A549 (cell line): ENCODE measurements at regions not wholly inside any gene's neighbourhood (a gene's known extent, or its start where the extent isn't known, plus 50 kb on each side); places are given as distances from the start of the nearest gene placed in this dataset.

ENCODE experiments used
- ATAC-seq, 2 experiments: fragments of 200-7000 bp in 1 of 2; fragments of >200 bp in 1 of 2; cut with Nextera tagmentation in 1 of 2; cut with Tn5 transposase in 1 of 2; 3 replicates each; pipeline versions ENCODE4 v1.8.0 to v1.9.1; 2018 to 2020; ENCODE audit warnings: mild to moderate bottlenecking in 1 of 2, moderate library complexity in 1 of 2
- CTCF ChIA-PET: fragments of 300-600 bp; sonication (Branson Sonifier 250); formaldehyde crosslinking; extraction: SDS; loops from one replicate; lab custom pipeline; 2021; ENCODE audit warnings: antibody characterized with exemption, inconsistent platforms; lab: Yijun Ruan, JAX
- POLR2A ChIA-PET: fragments of 350-600 bp; formaldehyde crosslinking; extraction: SDS; loops from one replicate; lab custom pipeline; 2021; ENCODE audit warnings: antibody characterized with exemption, inconsistent platforms; lab: Yijun Ruan, JAX
- DNase-seq, 2 experiments: peaks; one replicate each; pipeline versions ENCODE4 v3.0.0 to v3.0.0-alpha.2; 2011 to 2016; ENCODE audit warnings: low read depth in 1 of 2, low spot score in 1 of 2
- FAIRE-seq: peaks from 2 replicates; lab custom pipeline; 2011; peaks lifted over from hg19 to GRCh38; lab: Jason Lieb, UNC
- H3K27ac ChIP-seq, 2 experiments: fragments of >200 bp; sonication (Bioruptor Twin); formaldehyde crosslinking; 3 replicates each; pipeline ENCODE4 v1.5.1; 2016 to 2017
- H3K4me1 ChIP-seq: fragments of >200 bp; sonication (Bioruptor Twin); formaldehyde crosslinking; 3 replicates; pipeline ENCODE4 v1.6.1; 2016
- H3K4me2 ChIP-seq: fragments of >200 bp; sonication (Bioruptor Twin); formaldehyde crosslinking; 3 replicates; pipeline ENCODE4 v1.6.1; 2016
- H3K4me3 ChIP-seq: fragments of >200 bp; sonication (Bioruptor Twin); formaldehyde crosslinking; 3 replicates; pipeline ENCODE4 v1.5.1; 2016
- H3K9me3 ChIP-seq: fragments of >200 bp; sonication (Bioruptor Twin); formaldehyde crosslinking; 3 replicates; pipeline ENCODE4 v1.6.1; 2016
- ATOH8 ChIP-seq: fragments of 250-450 bp; sonication (Bioruptor Pico); IDR thresholded peaks from 2 replicates; pipeline ENCODE4 v1.5.0; 2020; ENCODE audit warnings: low read depth, mild to moderate bottlenecking, moderate library complexity
- BCL3 ChIP-seq: fragments of >200 bp; sonication (Bioruptor Twin); formaldehyde crosslinking; IDR thresholded peaks from 3 replicates; pipeline ENCODE4 v1.6.1; 2016
- CBX8 ChIP-seq: fragments of 200-600 bp; sonication (generic); IDR thresholded peaks from 2 replicates; pipeline ENCODE4 v1.6.1; 2016
- CTCF ChIP-seq: fragments of >200 bp; sonication (Bioruptor Twin); formaldehyde crosslinking; IDR thresholded peaks from 3 replicates; pipeline ENCODE4 v1.5.1; 2016
- E2F6 ChIP-seq: IDR thresholded peaks from 2 replicates; pipeline ENCODE4 v1.6.1; 2012; ENCODE audit warnings: low read depth, borderline replicate concordance
- FOXS1 ChIP-seq: fragments of 250-450 bp; sonication (Bioruptor Pico); IDR thresholded peaks from 2 replicates; pipeline ENCODE4 v1.5.0; 2020; ENCODE audit warnings: mild to moderate bottlenecking, moderate library complexity
- HDAC2 ChIP-seq: fragments of 200-600 bp; sonication (generic); IDR thresholded peaks from 2 replicates; pipeline ENCODE4 v1.6.1; 2016
- HMGXB4 ChIP-seq: fragments of 250-450 bp; sonication (Bioruptor Pico); IDR thresholded peaks from 2 replicates; pipeline ENCODE4 v1.5.0; 2021; ENCODE audit warnings: mild to moderate bottlenecking, moderate library complexity, borderline replicate concordance
- HOXB5 ChIP-seq: fragments of 250-450 bp; sonication (Bioruptor Pico); IDR thresholded peaks from 2 replicates; pipeline ENCODE4 v1.5.0; 2020; ENCODE audit warnings: mild to moderate bottlenecking, moderate library complexity
- JUN ChIP-seq, 2 experiments: fragments of >200 bp; sonication (Bioruptor Twin); formaldehyde crosslinking; IDR thresholded peaks; 2 replicates in 1 of 2; 3 replicates in 1 of 2; pipeline ENCODE4 v1.6.1; 2016 to 2017
- JUNB ChIP-seq: fragments of >200 bp; sonication (Bioruptor Twin); formaldehyde crosslinking; IDR thresholded peaks from 2 replicates; pipeline ENCODE4 v1.6.1; 2016
- KDM1A ChIP-seq: fragments of 200-600 bp; sonication (generic); IDR thresholded peaks from 2 replicates; pipeline ENCODE4 v1.6.1; 2016; ENCODE audit warnings: low read depth, mild to moderate bottlenecking
- MAZ ChIP-seq: fragments of 150-350 bp; IDR thresholded peaks from 2 replicates; pipeline ENCODE4 v1.6.1; 2014; ENCODE audit warnings: antibody characterized with exemption, low read depth, low read length, borderline replicate concordance
- MYC ChIP-seq: IDR thresholded peaks from 2 replicates; pipeline ENCODE4 v1.6.1; 2012; ENCODE audit warnings: mild to moderate bottlenecking, inconsistent platforms, low read length, improper control_type of control experiment, borderline replicate concordance
- NFE2L2 ChIP-seq: fragments of 150-350 bp; conservative IDR thresholded peaks from 2 replicates; pipeline ENCODE4 v1.6.1; 2014; ENCODE audit warnings: low read length
- PBX3 ChIP-seq: IDR thresholded peaks from 2 replicates; pipeline ENCODE4 v1.6.1; 2012
- POLR2AphosphoS2 ChIP-seq: conservative IDR thresholded peaks from 2 replicates; pipeline ENCODE4 v1.6.1; 2012; ENCODE audit warnings: low read length, improper control_type of control experiment, inconsistent platforms
- RAD21 ChIP-seq, 2 experiments: fragments of >200 bp in 1 of 2; sonication (Bioruptor Twin) in 1 of 2; formaldehyde crosslinking in 1 of 2; IDR thresholded peaks in 1 of 2; conservative IDR thresholded peaks in 1 of 2; 2 replicates in 1 of 2; 3 replicates in 1 of 2; pipeline ENCODE4 v1.6.1; 2012 to 2018; ENCODE audit warnings: inconsistent platforms in 1 of 2
- RARB ChIP-seq: fragments of 250-450 bp; sonication (Bioruptor Pico); IDR thresholded peaks from 2 replicates; pipeline ENCODE4 v1.8.0; 2021; ENCODE audit warnings: mild to moderate bottlenecking, moderate library complexity
- RNF2 ChIP-seq: fragments of 200-600 bp; sonication (generic); IDR thresholded peaks from 2 replicates; pipeline ENCODE4 v1.6.1; 2016; ENCODE audit warnings: low read depth, mild to moderate bottlenecking, antibody characterized with exemption, moderate library complexity, borderline replicate concordance
- SREBF2 ChIP-seq: fragments of 450-650 bp; IDR thresholded peaks from 2 replicates; pipeline ENCODE4 v1.6.1; 2014; ENCODE audit warnings: mild to moderate bottlenecking, moderate library complexity
- ZFP36 ChIP-seq: fragments of 450-650 bp; IDR thresholded peaks from 2 replicates; pipeline ENCODE4 v1.6.1; 2014; ENCODE audit warnings: borderline replicate concordance; ENCODE audit not compliant: partially characterized antibody
- ZSCAN20 ChIP-seq: fragments of 250-450 bp; sonication (Bioruptor Pico); IDR thresholded peaks from 2 replicates; pipeline ENCODE4 v1.8.0; 2022; ENCODE audit warnings: mild to moderate bottlenecking, moderate library complexity
- WGBS: methylation state at CpG from one replicate; pipeline ENCODE4 v1.1.6; 2017; ENCODE audit errors: missing lambda C conversion rate; 5-methylcytosine and 5-hydroxymethylcytosine counted together

- TF ChIP-seq POLR2AphosphoS2, result no peak
- no peak for TF ChIP-seq KDM1A
- no peak for TF ChIP-seq HMGXB4 (CRISPR knock-in tag)
- TF ChIP-seq NFE2L2, result no peak
- no peak for TF ChIP-seq JUN (IDR thresholded peaks at IDR 0.05)
- no peak for TF ChIP-seq MYC
- no peak for TF ChIP-seq SREBF2
- TF ChIP-seq E2F6, result no peak
- no peak for TF ChIP-seq ZFP36
- no peak for TF ChIP-seq CBX8
- TF ChIP-seq HDAC2, result no peak
- no peak for TF ChIP-seq RNF2
- TF ChIP-seq RARB (CRISPR knock-in tag), result no peak
- no peak for TF ChIP-seq ZSCAN20 (CRISPR knock-in tag)
- no peak for TF ChIP-seq JUNB
- TF ChIP-seq ATOH8 (CRISPR knock-in tag), result no peak
- no peak for TF ChIP-seq MAZ
- Histone ChIP-seq H3K9me3 (no peaks in the 10 kb centered on the region), H3K27ac (no peak overlapping the region), H3K4me3 (no peak overlapping the region), H3K4me1 (no peaks in the 10 kb centered on the region), H3K4me2 (no peak overlapping the region)
- 61% methylated on average over 5 of the region's 5 CpGs for WGBS
- CTCF ChIA-PET, result no interaction called here
- DNase-seq, result no peak
- FAIRE-seq, result no peak
- no peak for ATAC-seq
- POLR2A ChIA-PET, result no interaction called here
These were observed 133.6 kb downstream of the GDAP2 start for GRCh38 chr1:117795792-117796191.

- ChIA-PET POLR2A (no interaction called here), CTCF (no interaction called here)
- TF ChIP-seq MYC, result no peak
- no peak for TF ChIP-seq ATOH8 (CRISPR knock-in tag)
- no peak for TF ChIP-seq HDAC2
- no peak for TF ChIP-seq HOXB5 (CRISPR knock-in tag)
- no peak for TF ChIP-seq CTCF
- TF ChIP-seq SREBF2, result no peak
- no peak for TF ChIP-seq JUNB
- no peak for TF ChIP-seq FOXS1 (CRISPR knock-in tag)
- no peak for TF ChIP-seq PBX3
- no peak for TF ChIP-seq RAD21 (conservative IDR thresholded peaks at IDR 0.05 in 1 of 2, IDR thresholded peaks at IDR 0.05 in 1 of 2)
- TF ChIP-seq RARB (CRISPR knock-in tag), result no peak
- TF ChIP-seq BCL3, result no peak
- WGBS, result 65% methylated on average over 6 of the region's 6 CpGs
- H3K4me3 ChIP-seq, result no peak overlapping the region
- DNase-seq (no peak), ATAC-seq (no peak), FAIRE-seq (no peak)
- H3K4me2 ChIP-seq, result no peak overlapping the region
- no peak overlapping the region for H3K27ac ChIP-seq
- no peaks in the 10 kb centered on the region for H3K9me3 ChIP-seq
- no peaks in the 10 kb centered on the region for H3K4me1 ChIP-seq
These were observed 133.2 kb downstream of the GDAP2 start for GRCh38 chr1:117796226-117796625.
